ENCODE measurements at regions not wholly inside any gene's neighbourhood (a gene's known extent, or its start where the extent isn't known, plus 50 kb on each side); places are given as distances from the start of the nearest gene placed in this dataset.
A peak's percentile ranks its signal among the peaks of the same experiment; 100 is the strongest.

DNA sequence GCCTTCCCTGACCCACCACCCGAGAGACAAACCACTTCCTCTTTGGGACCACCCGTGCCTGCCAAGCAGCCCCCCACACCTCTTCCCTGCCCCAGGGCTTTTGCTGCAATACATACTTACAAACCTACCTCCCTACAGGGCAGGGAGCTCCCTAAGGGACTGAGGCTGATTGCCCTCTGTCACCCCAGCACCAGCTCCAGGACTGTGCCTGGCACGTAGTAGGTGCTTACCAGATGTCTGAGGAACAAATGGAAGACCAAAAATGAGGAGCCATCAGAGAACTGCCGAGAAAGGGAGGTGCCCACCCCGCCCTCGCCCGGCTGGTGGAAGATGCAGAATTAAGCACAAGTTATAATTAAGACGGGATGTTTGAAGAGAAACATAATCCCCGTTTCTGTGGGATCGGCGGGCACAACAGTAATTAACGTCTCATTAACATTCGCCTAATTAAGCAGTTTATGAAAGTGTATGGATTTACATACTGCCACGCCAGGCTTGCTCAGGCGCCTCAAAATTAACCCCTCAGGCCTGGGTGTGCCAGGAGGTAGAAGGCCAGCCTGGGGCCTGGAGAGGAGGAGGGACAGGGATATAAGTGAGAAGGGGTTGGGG lies 130.1 kb upstream of the LINGO1 start:
- TF ChIP-seq PRDM1 (tag by site-specific recombination; IDR thresholded peaks at IDR 0.05) (no peak), KLF10 (tag by site-specific recombination; IDR thresholded peaks at IDR 0.05) (no peak), ZNF19 (tag by site-specific recombination; IDR thresholded peaks at IDR 0.05; ENCODE audit: low read depth) (no peak), GLIS2 (tag by site-specific recombination; IDR thresholded peaks at IDR 0.05) (no peak), ZNF629 (tag by site-specific recombination; IDR thresholded peaks at IDR 0.05) (no peak), ZNF747 (tag by site-specific recombination; IDR thresholded peaks at IDR 0.05) (no peak), ZNF146 (tag by site-specific recombination; IDR thresholded peaks at IDR 0.05) (no peak), ZNF24 (tag by site-specific recombination; IDR thresholded peaks at IDR 0.05) (no peak), ZNF214 (tag by site-specific recombination; IDR thresholded peaks at IDR 0.05; ENCODE audit: borderline replicate concordance) (no peak), ZNF239 (tag by site-specific recombination; IDR thresholded peaks at IDR 0.05) (no peak), SP3 (tag by site-specific recombination; IDR thresholded peaks at IDR 0.05) (no peak)
- TF ChIP-seq, protein P1, sequence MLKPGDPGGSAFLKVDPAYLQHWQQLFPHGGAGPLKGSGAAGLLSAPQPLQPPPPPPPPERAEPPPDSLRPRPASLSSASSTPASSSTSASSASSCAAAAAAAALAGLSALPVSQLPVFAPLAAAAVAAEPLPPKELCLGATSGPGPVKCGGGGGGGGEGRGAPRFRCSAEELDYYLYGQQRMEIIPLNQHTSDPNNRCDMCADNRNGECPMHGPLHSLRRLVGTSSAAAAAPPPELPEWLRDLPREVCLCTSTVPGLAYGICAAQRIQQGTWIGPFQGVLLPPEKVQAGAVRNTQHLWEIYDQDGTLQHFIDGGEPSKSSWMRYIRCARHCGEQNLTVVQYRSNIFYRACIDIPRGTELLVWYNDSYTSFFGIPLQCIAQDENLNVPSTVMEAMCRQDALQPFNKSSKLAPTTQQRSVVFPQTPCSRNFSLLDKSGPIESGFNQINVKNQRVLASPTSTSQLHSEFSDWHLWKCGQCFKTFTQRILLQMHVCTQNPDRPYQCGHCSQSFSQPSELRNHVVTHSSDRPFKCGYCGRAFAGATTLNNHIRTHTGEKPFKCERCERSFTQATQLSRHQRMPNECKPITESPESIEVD (tag by site-specific recombination; IDR thresholded peaks at IDR 0.05): no peak
- Histone ChIP-seq H3K36me3 (ENCODE audit: control insufficient read depth in 2 of 2, insufficient read depth in 1 of 2, low read length in 2 of 2) (no peaks in the 10 kb centered on the region), H3K9me3 (ENCODE audit: control insufficient read depth, insufficient read depth, low read depth, low read length) (no peaks in the 10 kb centered on the region), H3K4me1 (ENCODE audit: control insufficient read depth, insufficient read depth, low read length) (no peaks in the 10 kb centered on the region), H3K4me3 (ENCODE audit: low read depth, low read length) (no peak overlapping the region), H3K27ac (ENCODE audit: extremely low read depth, low read depth, low read length) (no peak overlapping the region)
- ChIA-PET CTCF (interaction anchor here (1.1 kb wide), 1 partner anchor 102 kb away, joined by 5 read pairs; no protein-coding TSS in a partner anchor), POLR2A (no interaction called here)

DNA sequence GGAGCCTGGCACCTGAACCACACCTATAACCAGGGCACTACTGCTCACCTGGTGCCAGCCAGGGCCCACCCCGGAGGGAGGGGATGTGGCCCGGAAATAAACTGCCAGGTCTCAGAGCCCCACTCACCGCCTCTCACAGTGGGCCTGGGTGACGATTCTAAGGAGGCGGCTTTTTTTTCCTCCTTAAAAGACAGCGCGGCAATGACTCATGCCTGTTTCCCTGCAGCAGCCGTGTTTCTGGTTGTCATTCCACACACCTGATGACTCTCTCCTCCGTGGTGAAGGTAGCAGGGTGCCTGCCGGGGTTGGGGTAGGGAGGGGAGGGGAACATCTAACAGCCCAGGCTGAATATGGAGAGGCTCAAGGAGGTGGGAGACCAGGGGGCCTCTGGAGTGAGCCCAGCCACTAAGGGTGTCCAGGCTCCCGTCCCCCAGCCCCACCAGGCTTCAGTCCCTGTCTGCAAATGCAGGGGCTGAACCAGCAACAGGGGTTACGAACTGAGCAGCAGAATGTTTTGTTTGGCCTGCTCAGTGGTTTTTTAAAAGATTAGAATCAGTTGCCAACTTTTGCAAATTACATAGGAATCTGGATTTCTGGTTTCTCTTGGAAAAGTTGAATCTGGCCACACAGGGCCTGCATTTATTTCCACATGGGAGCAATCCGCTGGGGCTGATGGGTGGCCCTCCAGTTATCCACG lies 127.3 kb upstream of the LINGO1 start:
- ChIA-PET CTCF (interaction anchor here (0.6 kb wide), 1 partner anchor 78 kb away, joined by 3 read pairs; no protein-coding TSS in a partner anchor), POLR2A (no interaction called here)
- no peaks in the 10 kb centered on the region for H3K36me3 ChIP-seq (ENCODE audit: control insufficient read depth in 2 of 2, insufficient read depth in 1 of 2, low read length in 2 of 2)
- no peak overlapping the region for H3K27ac ChIP-seq (ENCODE audit: extremely low read depth, low read depth, low read length)
- no peak overlapping the region for H3K4me3 ChIP-seq (ENCODE audit: low read depth, low read length)
- TF ChIP-seq ZBTB26 (tag by site-specific recombination; optimal IDR thresholded peaks at IDR 0.05): no peak
- peak; percentile 78 for TF ChIP-seq ZNF548 (tag by site-specific recombination; IDR thresholded peaks at IDR 0.05)
- no peaks in the 10 kb centered on the region for H3K9me3 ChIP-seq (ENCODE audit: control insufficient read depth, insufficient read depth, low read depth, low read length)
- H3K4me1 ChIP-seq (ENCODE audit: control insufficient read depth, insufficient read depth, low read length): no peaks in the 10 kb centered on the region

GRCh38 chr15:77753939-77754338 lies 121.2 kb upstream of the LINGO1 start:
- TF ChIP-seq PRDM1 (tag by site-specific recombination; IDR thresholded peaks at IDR 0.05): peak; percentile 94
- TF ChIP-seq ZNF366 (tag by site-specific recombination; conservative IDR thresholded peaks at IDR 0.05): peak; percentile 88
- TF ChIP-seq ZNF311 (tag by site-specific recombination; IDR thresholded peaks at IDR 0.05; ENCODE audit: borderline replicate concordance): 0 out of 2 replicates have a peak, but pooled peaks have one; percentile 70
- TF ChIP-seq HOXD13 (CRISPR knock-in tag; IDR thresholded peaks at IDR 0.05; ENCODE audit: borderline replicate concordance): no peak
- TF ChIP-seq ZNF777 (tag by site-specific recombination; IDR thresholded peaks at IDR 0.05; ENCODE audit: borderline replicate concordance): no peak
- TF ChIP-seq ZNF350 (tag by site-specific recombination; IDR thresholded peaks at IDR 0.05): no peak
- H3K27ac ChIP-seq (ENCODE audit: extremely low read depth, low read depth, low read length): no peak overlapping the region
- ChIA-PET CTCF (interaction anchor here (0.6 kb wide), 1 partner anchor 506 kb away, joined by 3 read pairs; no protein-coding TSS in a partner anchor), POLR2A (no interaction called here)
- H3K36me3 ChIP-seq (ENCODE audit: control insufficient read depth in 2 of 2, insufficient read depth in 1 of 2, low read length in 2 of 2): no peaks in the 10 kb centered on the region
- H3K4me3 ChIP-seq (ENCODE audit: low read depth, low read length): no peak overlapping the region
- no peaks in the 10 kb centered on the region for H3K9me3 ChIP-seq (ENCODE audit: control insufficient read depth, insufficient read depth, low read depth, low read length)
- H3K4me1 ChIP-seq (ENCODE audit: control insufficient read depth, insufficient read depth, low read length): no peaks in the 10 kb centered on the region

Data from HEK293 (cell line).